Body of pancreas (tissue), 4 donors: ENCODE measurements at regions not wholly inside any gene's neighbourhood (a gene's known extent, or its start where the extent isn't known, plus 50 kb on each side); places are given as distances from the start of the nearest gene placed in this dataset.
A peak's percentile ranks its signal among the peaks of the same experiment; 100 is the strongest.

Experiments used
- ATAC-seq: fragments of 150-250 bp; one replicate; pipeline ENCODE4 v1.9.1; 2016
- DNase-seq, 4 donors: peaks; one replicate each; pipeline ENCODE4 v3.0.0-alpha.2; 2019
- H3K27ac ChIP-seq, 4 donors: fragments of 200-600 bp; sonication (generic); 1 replicate in 3 of 4; 2 replicates in 1 of 4; pipeline versions ENCODE4 v1.5.1 to v1.6.1; 2016 to 2019; ENCODE audit warnings: mild to moderate bottlenecking in 1 of 4, mixed read lengths in 1 of 4, moderate library complexity in 1 of 4
- H3K27me3 ChIP-seq, 2 donors: fragments of 200-600 bp; sonication (generic); one replicate each; pipeline ENCODE4 v1.6.0; 2016; ENCODE audit warnings: mild to moderate bottlenecking in 1 of 2
- H3K36me3 ChIP-seq, 2 donors: fragments of 200-600 bp; sonication (generic); replicated peaks in 1 of 2; 2 replicates each; pipeline ENCODE4 v1.5.1; 2016; ENCODE audit warnings: low read depth in 2 of 2; ENCODE audit not compliant: insufficient read depth in 1 of 2
- H3K4me1 ChIP-seq: fragments of 200-600 bp; sonication (generic); one replicate; pipeline ENCODE4 v1.6.0; 2016
- H3K4me3 ChIP-seq, 2 donors: fragments of 200-600 bp; sonication (generic); 1 replicate in 1 of 2; 2 replicates in 1 of 2; pipeline ENCODE4 v1.5.1; 2016 to 2019
- H3K9me3 ChIP-seq, 3 donors: fragments of 200-600 bp; sonication (generic); 1 replicate in 2 of 3; 2 replicates in 1 of 3; pipeline ENCODE4 v1.5.1; 2016
- CTCF ChIP-seq, 7 experiments: fragments of 450-650 bp in 4 of 7; fragments of 200-600 bp in 3 of 7; sonication (generic) in 3 of 7; IDR thresholded peaks; one replicate each; pipeline ENCODE4 v1.5.1; 2016 to 2019; ENCODE audit warnings: antibody characterized with exemption in 7 of 7
- POLR2A ChIP-seq, 3 donors: fragments of 450-650 bp; IDR thresholded peaks; one replicate each; pipeline ENCODE4 v1.6.1; 2016; ENCODE audit warnings: antibody characterized with exemption in 3 of 3, mild to moderate bottlenecking in 2 of 3
- WGBS, 2 donors: methylation state at CpG; one replicate each; pipeline ENCODE4 v1.1.5; 2017; 5-methylcytosine and 5-hydroxymethylcytosine counted together
- intact Hi-C: fragments of 100-400 bp; cut with DNase I; formaldehyde crosslinking; loops from one replicate; pipeline ENCODE4 v1.15.1; 2023

- ATAC-seq (no peak), DNase-seq (no peak)
- H3K4me3 ChIP-seq, result no peak overlapping the region
- no peaks in the 10 kb centered on the region for H3K9me3 ChIP-seq
- H3K4me1 ChIP-seq, result no peaks in the 10 kb centered on the region
- intact Hi-C loops, result no loop called here
- no peak overlapping the region for H3K27ac ChIP-seq
- TF ChIP-seq POLR2A (IDR thresholded peaks at IDR 0.05) (no peak), CTCF (IDR thresholded peaks at IDR 0.05) (no peak)
- no peaks in the 10 kb centered on the region for H3K36me3 ChIP-seq
- 79 to 83% methylated on average over 3 of the region's 3 CpGs for WGBS, 2 donors
- H3K27me3 ChIP-seq, result no peaks in the 10 kb centered on the region
Observed at GRCh38 chr3:65093641-65094040, 405.8 kb upstream of the ADAMTS9 start.

GRCh38 chr3:65091565-65091964 lies 403.8 kb upstream of the ADAMTS9 start:
- no peak for TF ChIP-seq POLR2A (IDR thresholded peaks at IDR 0.05)
- no peak for TF ChIP-seq CTCF (IDR thresholded peaks at IDR 0.05)
- H3K27me3 ChIP-seq, result no peaks in the 10 kb centered on the region
- no peaks in the 10 kb centered on the region for H3K9me3 ChIP-seq
- no peak overlapping the region for H3K27ac ChIP-seq
- intact Hi-C loops, result no loop called here
- DNase-seq, result no peak
- H3K36me3 ChIP-seq, result no peaks in the 10 kb centered on the region
- no peak overlapping the region for H3K4me3 ChIP-seq
- WGBS, 2 donors, result 78 to 87% methylated on average over 3 of the region's 3 CpGs
- H3K4me1 ChIP-seq, result no peaks in the 10 kb centered on the region
- no peak for ATAC-seq

GRCh38 chr3:65083240-65083639 lies 395.4 kb upstream of the ADAMTS9 start:
- H3K27ac ChIP-seq, result no peak overlapping the region
- DNase-seq (no peak), ATAC-seq (no peak)
- no peaks in the 10 kb centered on the region for H3K36me3 ChIP-seq
- H3K4me3 ChIP-seq, result no peak overlapping the region
- H3K27me3 ChIP-seq, result no peaks in the 10 kb centered on the region
- no peaks in the 10 kb centered on the region for H3K4me1 ChIP-seq
- intact Hi-C loops, result no loop called here
- TF ChIP-seq POLR2A (IDR thresholded peaks at IDR 0.05) (no peak), CTCF (IDR thresholded peaks at IDR 0.05) (no peak)
- no peaks in the 10 kb centered on the region for H3K9me3 ChIP-seq
- 37% methylated on average over 4 of the region's 4 CpGs for WGBS, 2 donors

GRCh38 chr3:65081536-65081935 lies 393.7 kb upstream of the ADAMTS9 start:
- no peaks in the 10 kb centered on the region for H3K36me3 ChIP-seq
- H3K27ac ChIP-seq, result no peak overlapping the region
- no peaks in the 10 kb centered on the region for H3K27me3 ChIP-seq
- no peak overlapping the region for H3K4me3 ChIP-seq
- no peaks in the 10 kb centered on the region for H3K9me3 ChIP-seq
- intact Hi-C loops, result no loop called here
- DNase-seq, result no peak
- TF ChIP-seq POLR2A (IDR thresholded peaks at IDR 0.05) (no peak), CTCF (IDR thresholded peaks at IDR 0.05) (no peak)
- WGBS, 2 donors, result 40 to 51% methylated on average over 2 of the region's 2 CpGs
- ATAC-seq, result no peak
- H3K4me1 ChIP-seq, result no peaks in the 10 kb centered on the region

- no peak overlapping the region for H3K4me3 ChIP-seq
- WGBS, 2 donors, result 45 to 55% methylated on average over 3 of the region's 3 CpGs
- TF ChIP-seq POLR2A (IDR thresholded peaks at IDR 0.05) (no peak), CTCF (IDR thresholded peaks at IDR 0.05) (peak in 2 of 7 experiments; percentile 16 to 30)
- DNase-seq (peak in 1 of 4 donors; percentile 19), ATAC-seq (no peak)
- no peaks in the 10 kb centered on the region for H3K4me1 ChIP-seq
- no peak overlapping the region for H3K27ac ChIP-seq
- H3K27me3 ChIP-seq, result no peaks in the 10 kb centered on the region
- intact Hi-C loops, result no loop called here
- H3K36me3 ChIP-seq, result no peaks in the 10 kb centered on the region
- no peaks in the 10 kb centered on the region for H3K9me3 ChIP-seq
Observed at GRCh38 chr3:65080432-65080831, 392.6 kb upstream of the ADAMTS9 start.
